GM19023 (cell line): ENCODE measurements at regions not wholly inside any gene's neighbourhood (a gene's known extent, or its start where the extent isn't known, plus 50 kb on each side); places are given as distances from the start of the nearest gene placed in this dataset.

ENCODE experiments used
- ATAC-seq: cut with Tn5 transposase; IDR thresholded peaks from one replicate; pipeline ENCODE4 v1.9.1; 2021; ENCODE audit warnings: mild to moderate bottlenecking, moderate library complexity; ENCODE audit not compliant: unreplicated experiment

DNA sequence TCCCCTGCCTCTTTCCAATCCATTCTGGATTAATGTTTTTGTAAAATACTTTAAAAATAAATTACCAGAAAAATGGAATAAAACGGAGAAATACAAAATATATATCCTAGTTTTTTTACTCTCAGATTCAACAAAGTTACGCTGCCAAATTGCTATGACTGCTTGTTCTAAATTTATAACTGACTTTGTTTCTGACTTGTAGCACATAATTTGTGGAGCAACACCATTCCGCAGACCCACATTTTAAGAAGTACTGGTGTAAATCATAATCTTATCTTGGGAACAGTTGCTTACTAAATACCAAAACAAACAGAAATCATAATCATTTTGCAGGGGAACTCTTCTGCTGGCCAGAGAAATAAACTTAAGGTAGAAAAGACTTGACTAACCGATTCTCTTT, 339.4 kb upstream of the CBLB start:
- ATAC-seq, result no peak

GRCh38 chr3:106208967-106209366, 340.2 kb upstream of the CBLB start:
- ATAC-seq, result no peak

DNA sequence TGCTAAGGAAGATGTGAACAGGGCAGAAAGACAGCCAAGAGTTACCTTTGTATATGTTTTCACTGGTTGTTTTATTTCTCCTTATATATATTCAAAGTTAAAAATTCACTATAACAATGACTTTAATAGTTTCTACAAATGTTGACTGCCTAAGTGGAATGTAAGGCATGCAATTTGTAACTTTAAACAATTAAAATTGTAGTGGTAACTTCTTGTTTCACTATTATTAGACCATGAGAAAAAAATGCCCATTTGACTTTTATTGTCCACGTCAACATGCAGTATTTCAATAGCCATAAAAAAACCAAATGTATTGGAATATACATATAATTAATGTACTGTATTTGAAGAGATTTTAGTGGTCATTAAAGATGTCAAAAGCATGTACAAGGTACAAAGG, 340.7 kb upstream of the CBLB start:
- ATAC-seq, result no peak

GRCh38 chr3:106210923-106211322, 342.1 kb upstream of the CBLB start:
- no peak for ATAC-seq

- no peak for ATAC-seq
These were observed 343.9 kb upstream of the CBLB start for GRCh38 chr3:106212665-106213222.

DNA sequence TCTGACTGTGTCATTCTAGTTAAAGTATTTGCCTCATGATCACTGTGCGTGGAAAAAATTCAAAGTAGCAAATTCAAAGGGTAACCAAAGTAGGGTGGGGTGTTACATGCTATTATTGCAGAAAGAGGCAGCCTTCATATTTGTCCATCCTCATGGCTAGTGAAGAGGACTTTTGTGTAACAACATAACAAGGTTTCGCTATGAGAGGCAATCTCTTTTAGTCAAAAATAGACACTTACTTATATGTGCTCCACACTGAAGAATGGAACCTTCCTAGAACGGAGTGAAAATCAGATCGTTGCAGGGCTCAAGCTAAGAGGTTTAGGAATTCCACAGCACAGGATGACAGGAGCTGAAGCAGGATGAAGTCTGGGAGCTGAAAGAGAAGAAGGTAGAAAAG, 345.1 kb upstream of the CBLB start:
- ATAC-seq, result no peak

DNA sequence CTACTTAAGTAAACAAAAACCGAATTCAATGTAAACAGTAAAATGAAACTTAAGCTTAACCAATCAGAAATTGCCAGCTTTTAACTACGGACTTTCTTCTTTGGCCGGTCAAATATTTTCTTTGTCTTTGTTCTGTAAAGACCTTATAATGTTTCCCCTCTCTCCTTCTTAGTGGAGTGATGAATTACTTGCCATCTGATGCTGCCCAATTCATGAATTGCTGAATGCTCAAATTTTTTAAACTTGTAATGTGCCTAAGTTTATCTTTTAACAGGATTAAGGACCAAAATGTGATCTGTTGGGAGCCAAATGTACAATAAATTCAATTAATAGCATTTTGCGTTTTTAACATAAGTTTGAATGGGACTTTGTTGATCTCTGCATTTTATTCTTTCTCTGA, 345.8 kb upstream of the CBLB start:
- no peak for ATAC-seq

GRCh38 chr3:106215047-106215446, 346.2 kb upstream of the CBLB start:
- no peak for ATAC-seq

DNA sequence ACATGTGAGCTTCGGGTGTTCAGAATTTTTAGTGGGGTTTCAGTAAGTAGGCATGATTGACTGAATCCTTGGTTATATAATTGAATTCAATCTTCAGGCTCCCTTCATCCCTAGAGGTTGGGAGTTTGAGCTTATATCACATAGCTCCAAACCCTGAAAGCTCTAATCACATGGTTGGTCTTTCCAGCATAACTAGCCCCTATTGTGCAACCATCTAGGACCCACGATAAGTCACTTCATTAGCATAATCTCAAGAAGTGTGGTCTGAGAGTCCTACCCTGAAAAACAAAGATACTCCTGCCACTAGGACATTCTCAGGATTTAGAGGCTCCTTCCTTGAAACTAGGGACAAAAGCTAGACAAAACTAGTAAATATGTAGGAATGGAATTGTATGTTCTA, 348.9 kb upstream of the CBLB start:
- ATAC-seq, result no peak

GRCh38 chr3:106227068-106227467, 358.3 kb upstream of the CBLB start:
- no peak for ATAC-seq

GRCh38 chr3:106228271-106228670, 359.5 kb upstream of the CBLB start:
- ATAC-seq, result no peak

GRCh38 chr3:106229495-106230278, 360.9 kb upstream of the CBLB start:
- ATAC-seq, result no peak

DNA sequence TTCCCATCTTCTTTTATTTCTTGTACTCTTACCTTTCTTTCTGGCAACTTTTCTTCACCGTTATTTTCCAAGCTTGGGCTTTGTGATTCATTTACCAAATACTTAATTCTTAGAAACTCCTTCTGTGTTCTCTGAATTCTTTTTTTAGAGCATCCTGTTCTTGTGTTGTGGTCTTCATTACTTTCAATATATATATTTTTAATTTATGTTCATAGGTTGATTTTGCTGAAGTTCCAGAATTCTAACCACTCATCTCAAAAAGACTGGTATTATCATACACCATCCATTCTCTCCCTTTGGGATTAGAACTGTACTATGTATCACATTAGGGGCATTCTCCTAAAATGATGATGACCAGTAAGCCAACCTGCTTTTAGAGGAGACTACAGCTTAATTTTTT, 362.3 kb upstream of the CBLB start:
- no peak for ATAC-seq

- no peak for ATAC-seq
These were observed 364.1 kb upstream of the CBLB start for GRCh38 chr3:106232956-106233355.

- ATAC-seq, result no peak
These were observed 370.4 kb upstream of the CBLB start for GRCh38 chr3:106239195-106239697.

DNA sequence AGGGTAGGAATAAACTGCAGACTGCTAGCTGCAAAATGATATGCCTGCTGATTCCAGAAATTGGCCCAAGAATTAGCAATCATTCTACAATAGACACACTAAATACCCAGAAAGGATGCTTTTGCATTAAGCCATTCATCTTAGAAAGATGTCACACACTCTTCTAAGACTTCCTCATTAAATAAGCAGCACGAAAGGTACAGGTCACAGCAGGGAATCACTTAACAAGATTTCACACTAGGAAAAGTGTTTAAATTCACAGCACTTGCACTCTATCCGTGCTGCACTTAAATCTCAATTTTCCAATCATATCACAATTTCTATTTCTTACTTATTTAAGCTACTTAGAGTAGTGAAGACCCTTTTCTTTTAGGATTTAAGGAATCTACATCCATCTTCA, 372.8 kb upstream of the CBLB start:
- no peak for ATAC-seq

DNA sequence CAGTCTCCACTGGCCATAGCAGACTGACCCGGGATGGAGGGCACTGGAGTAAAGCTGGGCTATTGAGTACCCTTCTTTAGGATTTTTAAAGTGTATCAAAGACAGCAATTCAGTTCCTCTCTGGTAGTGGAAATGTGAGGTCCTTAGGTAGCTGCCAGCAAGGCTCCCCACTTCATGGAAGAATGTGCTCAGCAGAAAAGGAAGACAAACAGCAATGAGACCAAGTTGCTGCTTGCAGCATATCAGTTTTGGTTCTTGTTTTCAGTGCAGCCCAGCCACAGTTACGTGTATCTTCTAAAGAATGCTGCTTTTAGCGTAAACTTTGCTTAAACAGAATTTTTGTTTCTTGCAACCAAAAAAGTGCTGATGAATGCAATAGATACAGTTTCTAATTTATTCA, 374.0 kb upstream of the CBLB start:
- no peak for ATAC-seq

GRCh38 chr3:106245400-106245799, 376.6 kb upstream of the CBLB start:
- ATAC-seq, result no peak

DNA sequence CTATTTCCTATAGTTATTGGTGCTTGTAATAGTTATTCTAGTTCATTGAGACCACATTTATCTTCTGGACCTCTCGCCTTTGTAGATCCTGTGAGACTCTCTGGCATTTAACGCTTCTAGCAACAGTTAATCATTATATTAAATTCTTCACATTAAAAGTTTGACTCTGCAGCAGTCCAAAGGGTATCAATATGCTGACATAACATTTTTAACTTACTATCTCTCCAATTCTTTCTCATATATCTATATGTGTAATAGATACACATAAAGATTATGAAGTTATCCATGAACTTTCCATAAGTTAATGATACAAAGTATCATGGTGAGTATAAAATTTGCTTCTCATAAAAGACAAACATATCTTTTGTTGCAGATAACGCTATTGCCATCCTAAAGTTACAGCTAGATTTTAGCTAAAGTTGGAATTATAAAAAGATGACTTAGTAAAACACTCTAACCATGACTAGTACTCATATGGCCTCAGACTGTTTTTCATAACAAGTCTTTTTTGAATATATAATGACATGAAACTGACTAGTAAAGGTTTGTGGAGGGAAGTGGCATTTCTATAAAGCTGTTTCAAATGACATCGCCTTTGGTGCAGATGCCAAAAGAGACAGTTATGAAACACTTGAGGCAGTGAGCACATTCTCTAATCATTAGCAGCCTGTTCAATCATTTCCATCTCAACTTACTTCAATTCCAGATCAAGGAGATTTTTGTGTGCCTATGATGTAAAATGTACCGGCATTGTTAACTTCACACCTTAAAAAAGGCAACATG, 379.3 kb upstream of the CBLB start:
- peak; percentile 53 for ATAC-seq

DNA sequence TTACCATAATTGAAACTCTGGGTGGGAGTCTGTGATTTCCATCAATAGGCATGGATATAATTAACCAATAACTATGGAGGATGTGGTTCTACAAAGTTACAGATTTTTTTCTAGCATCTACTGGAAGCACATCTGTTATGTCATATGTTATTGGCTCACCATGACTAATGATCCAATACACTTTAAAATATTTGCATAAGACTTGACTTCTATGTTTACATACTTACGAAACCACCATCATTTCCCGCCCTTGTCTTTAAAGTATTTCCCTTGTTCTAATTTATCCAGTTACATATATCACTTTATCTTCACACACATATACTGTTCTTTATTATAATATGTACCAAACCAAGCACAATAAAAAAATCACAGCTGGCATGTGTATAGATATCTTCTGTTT, 380.3 kb upstream of the CBLB start:
- ATAC-seq, result no peak

DNA sequence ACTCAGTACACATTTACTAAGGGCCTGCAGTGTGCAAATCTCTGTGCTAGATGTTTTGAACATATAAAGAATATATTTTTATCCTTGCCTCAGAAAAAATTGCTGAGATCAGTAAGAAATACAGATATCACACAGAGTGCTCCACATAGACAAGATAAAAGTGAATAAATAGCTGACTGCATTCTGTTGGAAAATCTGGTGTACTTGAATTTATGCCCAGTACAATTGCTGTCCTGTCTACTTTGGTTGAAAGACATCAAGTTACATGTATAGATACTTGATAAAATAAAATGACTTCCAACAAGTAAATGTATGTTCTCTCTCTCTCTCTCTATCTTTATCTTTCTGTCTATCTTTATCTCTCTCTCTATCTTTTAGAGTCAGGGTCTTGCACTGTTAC, 381.2 kb upstream of the CBLB start:
- ATAC-seq, result no peak
